GM12878 (cell line): ENCODE measurements at regions not wholly inside any gene's neighbourhood (a gene's known extent, or its start where the extent isn't known, plus 50 kb on each side); places are given as distances from the start of the nearest gene placed in this dataset.

ENCODE experiments used
- ATAC-seq: fragments of 200-7000 bp; cut with Tn5 transposase; 3 replicates; pipeline ENCODE4 v1.9.1; 2020; ENCODE audit warnings: mild to moderate bottlenecking, moderate library complexity
- BruUV-seq: library from RNA; stranded (reverse); fragments of 400-500 nt; replicated peaks from 2 replicates; lab custom pipeline; 2021; lab: Mats Ljungman, UMichigan
- CTCF ChIA-PET: fragments of 300-600 bp; sonication (Branson Sonifier 250); formaldehyde crosslinking; extraction: SDS; loops from one replicate; lab custom pipeline; 2021; ENCODE audit warnings: inconsistent platforms; lab: Yijun Ruan, JAX
- POLR2A ChIA-PET: fragments of 350-600 bp; formaldehyde crosslinking; extraction: SDS; loops from one replicate; lab custom pipeline; 2021; ENCODE audit warnings: inconsistent platforms; lab: Charles Lee
- RAD21 ChIA-PET: fragments of 300-600 bp; sonication (Branson Sonifier 250); formaldehyde crosslinking; loops from one replicate; lab custom pipeline; 2023; ENCODE audit warnings: antibody characterized with exemption; ENCODE audit not compliant: unreplicated experiment; lab: Charles Lee
- SMC1A ChIA-PET: fragments of 300-600 bp; sonication (Branson Sonifier 250); formaldehyde crosslinking; loops from one replicate; lab custom pipeline; 2023; ENCODE audit not compliant: unreplicated experiment, uncharacterized antibody; lab: Charles Lee
- DNase-seq: peaks from one replicate; pipeline ENCODE4 v3.0.0-alpha.2; 2011; ENCODE audit warnings: low read depth, low spot score
- FAIRE-seq: peaks from 3 replicates; lab custom pipeline; 2011; peaks lifted over from hg19 to GRCh38; lab: Jason Lieb, UNC
- H2AFZ ChIP-seq: 2 replicates; pipeline ENCODE4 v1.6.0; 2011; ENCODE audit warnings: low read depth, low read length, control low read depth; ENCODE audit not compliant: control insufficient read depth
- H3K27ac ChIP-seq: 2 replicates; pipeline ENCODE4 v1.5.1; 2011; ENCODE audit warnings: control low read depth; ENCODE audit not compliant: control insufficient read depth, insufficient read depth
- H3K27me3 ChIP-seq, 2 experiments: replicated peaks in 1 of 2; 2 replicates each; pipeline versions ENCODE4 v1.6.0 to v1.6.1; 2011; ENCODE audit warnings: low read length in 1 of 2; ENCODE audit not compliant: control insufficient read depth in 2 of 2, insufficient read depth in 2 of 2
- H3K36me3 ChIP-seq, 2 experiments: 2 replicates each; pipeline ENCODE4 v1.5.1; 2011; ENCODE audit warnings: low read length in 1 of 2; ENCODE audit not compliant: control insufficient read depth in 2 of 2, insufficient read depth in 2 of 2
- H3K4me1 ChIP-seq: 2 replicates; pipeline ENCODE4 v1.6.1; 2011; ENCODE audit warnings: mild to moderate bottlenecking, low read length, moderate library complexity, mixed read lengths; ENCODE audit not compliant: control insufficient read depth, insufficient read depth
- H3K4me2 ChIP-seq: 2 replicates; pipeline ENCODE4 v1.6.0; 2011; ENCODE audit warnings: control low read depth; ENCODE audit not compliant: control insufficient read depth, insufficient read depth
- H3K4me3 ChIP-seq: fragments of 200-600 bp; sonication (generic); 2 replicates; pipeline ENCODE4 v1.5.1; 2016
- H3K79me2 ChIP-seq: 2 replicates; pipeline ENCODE4 v1.6.0; 2011; ENCODE audit warnings: low read length; ENCODE audit not compliant: control insufficient read depth, insufficient read depth
- H3K9ac ChIP-seq: 2 replicates; pipeline ENCODE4 v1.8.0; 2011; ENCODE audit warnings: low read length, control low read depth, mixed read lengths; ENCODE audit not compliant: control insufficient read depth, insufficient read depth
- H3K9me3 ChIP-seq: replicated peaks from 3 replicates; pipeline ENCODE4 v1.5.1; 2011; ENCODE audit warnings: mild to moderate bottlenecking, low read length; ENCODE audit not compliant: control insufficient read depth, insufficient read depth
- H4K20me1 ChIP-seq: 2 replicates; pipeline ENCODE4 v1.6.0; 2011; ENCODE audit not compliant: control insufficient read depth, insufficient read depth
- CBFB ChIP-seq: IDR thresholded peaks from 2 replicates; pipeline ENCODE4 v1.6.1; 2016; ENCODE audit warnings: antibody characterized with exemption, low read depth
- CBX5 ChIP-seq: sonication (generic); IDR thresholded peaks from 2 replicates; pipeline ENCODE4 v1.6.1; 2016; ENCODE audit warnings: low read depth, moderate library complexity, mild to moderate bottlenecking, inconsistent platforms
- ESRRA ChIP-seq: IDR thresholded peaks from 2 replicates; pipeline ENCODE4 v1.6.1; 2012; ENCODE audit warnings: mild to moderate bottlenecking, low read length, improper control_type of control experiment
- FOS ChIP-seq: IDR thresholded peaks from 3 replicates; pipeline ENCODE4 v1.6.1; 2011; ENCODE audit warnings: borderline replicate concordance; ENCODE audit not compliant: insufficient read length; ENCODE audit errors: extremely low read depth
- MEF2A ChIP-seq: IDR thresholded peaks from 2 replicates; pipeline ENCODE4 v1.6.1; 2011; ENCODE audit warnings: low read depth, mild to moderate bottlenecking, low read length, moderate library complexity; ENCODE audit not compliant: insufficient read depth
- PAX5 ChIP-seq: IDR thresholded peaks from 2 replicates; pipeline ENCODE4 v1.6.1; 2011; ENCODE audit warnings: low read depth, low read length, borderline replicate concordance
- YBX1 ChIP-seq: fragments of 450-650 bp; IDR thresholded peaks from 2 replicates; pipeline ENCODE4 v1.6.1; 2016; ENCODE audit warnings: antibody characterized with exemption
- WGBS: methylation state at CpG from one replicate; pipeline ENCODE4 v1.1.6; 2016; ENCODE audit warnings: low lambda C conversion rate; ENCODE audit not compliant: insufficient replicate concordance, insufficient coverage; ENCODE audit errors: missing lambda C conversion rate; 5-methylcytosine and 5-hydroxymethylcytosine counted together
- in situ Hi-C: fragments of 300-500 bp; cut with MboI; formaldehyde crosslinking; loops from 9 replicates; pipeline ENCODE4 v1.14.3; 2018; ENCODE audit warnings: mixed read lengths
- intact Hi-C: fragments of 100-400 bp; cut with micrococcal nuclease; formaldehyde crosslinking; loops from one replicate; pipeline ENCODE4 v1.14.2; 2022; ENCODE audit not compliant: unreplicated experiment
- TF ChIP-seq, protein P1 (sequence below): fragments of 450-650 bp; formaldehyde crosslinking; IDR thresholded peaks from 2 replicates; pipeline ENCODE4 v1.4.0; 2020; ENCODE audit warnings: mild to moderate bottlenecking, moderate library complexity
- TF ChIP-seq, protein P2 (sequence below): fragments of 450-650 bp; IDR thresholded peaks from 2 replicates; pipeline ENCODE4 v1.6.1; 2016; ENCODE audit warnings: mild to moderate bottlenecking, moderate library complexity, borderline replicate concordance

DNA sequence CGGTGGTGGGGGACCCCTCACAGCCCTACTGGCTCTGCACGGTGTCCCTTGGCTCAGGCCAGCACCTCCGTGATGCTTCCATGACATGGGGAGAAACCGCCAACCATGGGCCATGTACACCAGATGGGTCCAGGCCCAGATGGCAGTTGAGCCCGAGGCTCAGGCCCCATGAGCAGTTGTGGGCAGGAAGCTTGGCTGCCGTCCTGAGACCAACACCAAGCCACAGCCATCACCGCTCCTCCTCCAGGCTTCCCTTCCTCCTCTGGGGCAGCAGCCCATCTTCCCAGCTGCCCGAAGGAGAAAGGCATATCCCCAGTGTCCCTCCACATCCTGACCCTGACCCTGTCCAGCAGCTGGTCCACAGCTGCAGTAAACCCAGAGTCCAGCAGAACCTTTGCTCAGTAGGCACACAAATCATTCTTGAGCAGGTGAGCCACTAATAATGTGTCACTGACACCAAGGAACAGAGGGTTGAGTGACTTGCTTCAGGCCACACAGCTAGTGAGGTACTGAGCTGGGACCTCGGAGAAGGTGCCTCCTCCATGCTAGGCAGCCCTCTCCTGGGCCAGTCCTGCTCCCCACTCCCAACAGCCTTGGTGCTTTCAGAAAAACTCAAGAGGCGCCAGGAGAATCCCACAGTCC is 204.9 kb downstream of the CTTN start:
- no peaks in the 10 kb centered on the region for H3K9me3 ChIP-seq
- no peak overlapping the region for H3K27ac ChIP-seq
- no peaks in the 10 kb centered on the region for H3K4me1 ChIP-seq
- H3K27me3 ChIP-seq: peaks cover 0 to 2% of the 10 kb centered on the region in 2 experiments; a peak in 1 of 4 replicates
- H3K4me3 ChIP-seq: no peak overlapping the region
- ChIA-PET CTCF (no interaction called here), RAD21 (no interaction called here), SMC1A (no interaction called here), POLR2A (no interaction called here)
- BruUV-seq: no TSS peak
- intact Hi-C loops: no loop called here
- no peak overlapping the region for H3K9ac ChIP-seq
- H3K79me2 ChIP-seq: no peaks in the 10 kb centered on the region
- H3K36me3 ChIP-seq: no peaks in the 10 kb centered on the region
- H4K20me1 ChIP-seq: no peaks in the 10 kb centered on the region
- ATAC-seq (peak; percentile 24; the same call in 2 of the 3 replicates), DNase-seq (no peak), FAIRE-seq (no peak)
- no peak overlapping the region for H3K4me2 ChIP-seq
- WGBS: 20% methylated on average over 10 of the region's 10 CpGs
- TF ChIP-seq PAX5 (no peak), CBFB (no peak), ESRRA (no peak), FOS (no peak)
- H2AFZ ChIP-seq: no peak overlapping the region
- in situ Hi-C loops: no loop called here

DNA sequence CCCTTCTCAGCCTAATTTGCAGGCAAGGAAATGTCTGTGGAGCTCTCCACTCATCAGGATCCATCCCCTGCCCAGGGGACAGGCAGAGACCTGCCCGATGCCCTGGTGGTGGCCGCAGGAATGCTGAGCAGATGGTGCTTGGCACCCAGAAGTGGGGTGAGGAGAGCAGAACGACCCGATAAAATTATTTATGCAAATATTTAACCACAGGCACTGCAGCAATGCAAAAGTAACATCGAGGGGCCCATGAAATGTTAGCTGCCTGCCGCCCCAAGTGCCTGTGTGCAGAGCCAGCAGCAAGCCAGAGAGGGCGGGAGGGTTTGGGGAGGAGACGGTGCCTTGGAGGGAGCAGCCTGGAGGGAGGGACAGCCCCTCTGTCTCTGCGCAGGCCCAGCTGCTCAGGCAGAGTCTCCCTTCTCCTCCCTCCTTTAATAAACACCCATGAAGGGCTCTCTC is 205.5 kb downstream of the CTTN start:
- no peak overlapping the region for H3K27ac ChIP-seq
- intact Hi-C loops (no loop called here), in situ Hi-C loops (no loop called here)
- ATAC-seq: peak; percentile 41
- no peak overlapping the region for H3K4me3 ChIP-seq
- 0% methylated on average over 9 of the region's 9 CpGs for WGBS
- no peak overlapping the region for H3K9ac ChIP-seq
- CTCF ChIA-PET: no interaction called here
- FAIRE-seq: no peak
- SMC1A ChIA-PET: no interaction called here
- no peaks in the 10 kb centered on the region for H3K79me2 ChIP-seq
- POLR2A ChIA-PET: no interaction called here
- no peak overlapping the region for H2AFZ ChIP-seq
- no peaks in the 10 kb centered on the region for H3K4me1 ChIP-seq
- H3K27me3 ChIP-seq: peaks cover 0 to 2% of the 10 kb centered on the region in 2 experiments; a peak in 1 of 4 replicates
- RAD21 ChIA-PET: no interaction called here
- H4K20me1 ChIP-seq: no peaks in the 10 kb centered on the region
- H3K4me2 ChIP-seq: no peak overlapping the region
- DNase-seq: no peak
- H3K9me3 ChIP-seq: no peaks in the 10 kb centered on the region
- BruUV-seq: no TSS peak
- no peaks in the 10 kb centered on the region for H3K36me3 ChIP-seq
- TF ChIP-seq MEF2A (no peak), CBX5 (no peak), YBX1 (no peak)
- TF ChIP-seq, protein P1, sequence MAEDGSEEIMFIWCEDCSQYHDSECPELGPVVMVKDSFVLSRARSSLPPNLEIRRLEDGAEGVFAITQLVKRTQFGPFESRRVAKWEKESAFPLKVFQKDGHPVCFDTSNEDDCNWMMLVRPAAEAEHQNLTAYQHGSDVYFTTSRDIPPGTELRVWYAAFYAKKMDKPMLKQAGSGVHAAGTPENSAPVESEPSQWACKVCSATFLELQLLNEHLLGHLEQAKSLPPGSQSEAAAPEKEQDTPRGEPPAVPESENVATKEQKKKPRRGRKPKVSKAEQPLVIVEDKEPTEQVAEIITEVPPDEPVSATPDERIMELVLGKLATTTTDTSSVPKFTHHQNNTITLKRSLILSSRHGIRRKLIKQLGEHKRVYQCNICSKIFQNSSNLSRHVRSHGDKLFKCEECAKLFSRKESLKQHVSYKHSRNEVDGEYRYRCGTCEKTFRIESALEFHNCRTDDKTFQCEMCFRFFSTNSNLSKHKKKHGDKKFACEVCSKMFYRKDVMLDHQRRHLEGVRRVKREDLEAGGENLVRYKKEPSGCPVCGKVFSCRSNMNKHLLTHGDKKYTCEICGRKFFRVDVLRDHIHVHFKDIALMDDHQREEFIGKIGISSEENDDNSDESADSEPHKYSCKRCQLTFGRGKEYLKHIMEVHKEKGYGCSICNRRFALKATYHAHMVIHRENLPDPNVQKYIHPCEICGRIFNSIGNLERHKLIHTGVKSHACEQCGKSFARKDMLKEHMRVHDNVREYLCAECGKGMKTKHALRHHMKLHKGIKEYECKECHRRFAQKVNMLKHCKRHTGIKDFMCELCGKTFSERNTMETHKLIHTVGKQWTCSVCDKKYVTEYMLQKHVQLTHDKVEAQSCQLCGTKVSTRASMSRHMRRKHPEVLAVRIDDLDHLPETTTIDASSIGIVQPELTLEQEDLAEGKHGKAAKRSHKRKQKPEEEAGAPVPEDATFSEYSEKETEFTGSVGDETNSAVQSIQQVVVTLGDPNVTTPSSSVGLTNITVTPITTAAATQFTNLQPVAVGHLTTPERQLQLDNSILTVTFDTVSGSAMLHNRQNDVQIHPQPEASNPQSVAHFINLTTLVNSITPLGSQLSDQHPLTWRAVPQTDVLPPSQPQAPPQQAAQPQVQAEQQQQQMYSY (CRISPR knock-in tag): no peak
- TF ChIP-seq, protein P2, sequence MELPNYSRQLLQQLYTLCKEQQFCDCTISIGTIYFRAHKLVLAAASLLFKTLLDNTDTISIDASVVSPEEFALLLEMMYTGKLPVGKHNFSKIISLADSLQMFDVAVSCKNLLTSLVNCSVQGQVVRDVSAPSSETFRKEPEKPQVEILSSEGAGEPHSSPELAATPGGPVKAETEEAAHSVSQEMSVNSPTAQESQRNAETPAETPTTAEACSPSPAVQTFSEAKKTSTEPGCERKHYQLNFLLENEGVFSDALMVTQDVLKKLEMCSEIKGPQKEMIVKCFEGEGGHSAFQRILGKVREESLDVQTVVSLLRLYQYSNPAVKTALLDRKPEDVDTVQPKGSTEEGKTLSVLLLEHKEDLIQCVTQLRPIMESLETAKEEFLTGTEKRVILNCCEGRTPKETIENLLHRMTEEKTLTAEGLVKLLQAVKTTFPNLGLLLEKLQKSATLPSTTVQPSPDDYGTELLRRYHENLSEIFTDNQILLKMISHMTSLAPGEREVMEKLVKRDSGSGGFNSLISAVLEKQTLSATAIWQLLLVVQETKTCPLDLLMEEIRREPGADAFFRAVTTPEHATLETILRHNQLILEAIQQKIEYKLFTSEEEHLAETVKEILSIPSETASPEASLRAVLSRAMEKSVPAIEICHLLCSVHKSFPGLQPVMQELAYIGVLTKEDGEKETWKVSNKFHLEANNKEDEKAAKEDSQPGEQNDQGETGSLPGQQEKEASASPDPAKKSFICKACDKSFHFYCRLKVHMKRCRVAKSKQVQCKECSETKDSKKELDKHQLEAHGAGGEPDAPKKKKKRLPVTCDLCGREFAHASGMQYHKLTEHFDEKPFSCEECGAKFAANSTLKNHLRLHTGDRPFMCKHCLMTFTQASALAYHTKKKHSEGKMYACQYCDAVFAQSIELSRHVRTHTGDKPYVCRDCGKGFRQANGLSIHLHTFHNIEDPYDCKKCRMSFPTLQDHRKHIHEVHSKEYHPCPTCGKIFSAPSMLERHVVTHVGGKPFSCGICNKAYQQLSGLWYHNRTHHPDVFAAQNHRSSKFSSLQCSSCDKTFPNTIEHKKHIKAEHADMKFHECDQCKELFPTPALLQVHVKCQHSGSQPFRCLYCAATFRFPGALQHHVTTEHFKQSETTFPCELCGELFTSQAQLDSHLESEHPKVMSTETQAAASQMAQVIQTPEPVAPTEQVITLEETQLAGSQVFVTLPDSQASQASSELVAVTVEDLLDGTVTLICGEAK: no peak
